Left hindlimb (tissue), 1 donor: ENCODE measurements at regions not wholly inside any gene's neighbourhood (a gene's known extent, or its start where the extent isn't known, plus 50 kb on each side); places are given as distances from the start of the nearest gene placed in this dataset.
"Not testable (repeated sequence)": the region's sequence is repeated elsewhere in the genome, so short reads cannot be mapped to it uniquely, and the experiment has no call there.

Experiments used
- DNase-seq: peaks from one replicate; pipeline ENCODE4 v3.0.0-alpha.2; 2018

DNA sequence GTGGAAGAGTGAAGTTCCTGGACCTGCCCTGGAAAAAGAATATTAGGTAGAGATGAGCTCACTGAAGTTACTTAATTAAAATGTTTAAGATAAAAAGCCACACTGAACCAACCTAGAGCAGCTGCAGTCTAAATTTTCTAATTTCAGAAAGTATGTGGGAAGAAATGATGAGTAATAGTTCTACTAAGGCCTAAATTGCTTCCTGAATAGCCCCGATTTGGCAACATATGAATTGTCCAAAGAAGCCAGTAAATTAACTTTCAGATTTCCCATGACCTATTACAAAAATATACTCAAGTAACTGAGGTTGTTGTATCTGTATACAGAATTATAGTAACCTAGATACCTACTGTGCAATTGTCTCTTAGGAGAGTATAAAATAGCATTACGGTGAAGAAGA lies 312.6 kb downstream of the IPMK start:
- DNase-seq = no peak

DNA sequence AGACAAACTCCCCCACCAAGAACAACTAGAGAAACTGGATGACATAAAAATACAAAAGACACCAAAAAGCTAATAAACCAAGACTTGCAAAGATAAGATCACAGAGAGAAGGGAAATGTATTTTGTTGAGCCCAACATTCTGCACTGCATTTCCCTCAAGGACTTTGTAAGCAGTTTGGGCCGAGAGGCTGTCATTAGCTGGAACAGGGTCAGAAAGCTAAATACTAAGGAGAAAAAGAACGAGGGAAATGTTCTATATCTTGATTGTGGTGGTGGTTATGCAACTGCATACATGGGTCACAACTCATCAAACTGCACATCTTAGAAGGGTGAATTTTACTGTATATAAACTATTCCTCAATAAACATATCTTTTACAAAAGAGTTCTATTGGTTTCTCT lies 315.0 kb downstream of the IPMK start:
- no peak for DNase-seq

DNA sequence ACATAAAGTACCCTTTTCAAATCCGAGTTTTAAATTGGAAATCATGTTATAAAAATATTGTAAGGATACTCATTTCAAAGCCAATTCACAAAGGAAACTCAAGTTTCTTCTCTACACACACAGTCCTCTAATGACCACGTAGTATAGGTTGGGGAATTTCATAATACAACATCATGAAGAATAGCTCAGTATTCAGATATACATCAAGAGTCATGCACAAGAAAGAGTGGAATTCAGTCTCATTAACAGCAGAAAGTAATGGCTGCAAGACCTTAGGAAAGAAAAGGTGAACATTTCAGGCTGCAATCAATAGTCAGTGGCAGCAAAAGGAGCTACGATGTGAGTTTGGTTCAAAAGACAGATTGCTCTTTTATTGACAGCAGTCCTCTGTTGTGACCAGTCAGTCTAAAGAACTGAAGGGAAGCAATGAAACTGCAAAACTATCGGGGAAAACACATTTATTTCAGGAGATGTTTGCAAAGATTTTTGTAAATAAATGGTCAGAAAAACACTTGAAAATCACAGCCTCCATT lies 317.2 kb downstream of the IPMK start:
- no peak for DNase-seq

DNA sequence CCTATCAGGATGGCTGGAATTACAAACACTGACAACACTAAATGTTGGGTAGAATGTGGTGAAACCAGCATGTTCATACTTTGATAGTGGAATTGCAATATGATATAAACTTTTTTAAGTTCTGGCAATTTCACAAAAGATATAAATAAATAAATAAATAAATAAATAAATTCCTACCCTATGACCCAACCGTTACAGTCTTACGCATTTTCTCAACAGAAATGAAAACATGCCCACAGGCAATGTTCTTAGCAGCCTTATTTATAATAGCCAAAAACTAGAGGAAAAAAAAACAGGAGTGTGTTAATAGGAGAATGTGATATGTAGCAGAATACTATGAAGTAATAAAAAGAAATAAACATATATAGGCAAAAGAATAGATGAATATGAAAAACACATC lies 318.9 kb downstream of the IPMK start:
- DNase-seq = no peak

DNA sequence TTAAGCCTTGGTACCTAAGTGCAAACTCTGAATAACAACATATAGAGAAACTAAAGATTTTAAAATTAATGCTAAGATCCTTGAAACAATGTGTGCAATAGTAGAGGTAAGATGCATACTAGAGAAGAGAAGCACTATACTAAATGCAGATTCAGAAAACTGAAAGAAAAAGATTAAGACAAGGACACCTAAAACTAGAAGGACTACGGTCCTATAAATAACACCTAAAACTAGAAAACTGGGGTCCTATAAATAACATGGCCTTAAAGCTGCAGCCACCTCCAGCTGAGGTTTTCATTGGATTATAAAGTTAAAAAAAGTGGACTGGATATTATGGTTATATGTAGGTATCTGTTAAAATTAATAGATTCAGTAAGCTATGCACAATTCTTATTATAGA lies 320.9 kb downstream of the IPMK start:
- no peak for DNase-seq

DNA sequence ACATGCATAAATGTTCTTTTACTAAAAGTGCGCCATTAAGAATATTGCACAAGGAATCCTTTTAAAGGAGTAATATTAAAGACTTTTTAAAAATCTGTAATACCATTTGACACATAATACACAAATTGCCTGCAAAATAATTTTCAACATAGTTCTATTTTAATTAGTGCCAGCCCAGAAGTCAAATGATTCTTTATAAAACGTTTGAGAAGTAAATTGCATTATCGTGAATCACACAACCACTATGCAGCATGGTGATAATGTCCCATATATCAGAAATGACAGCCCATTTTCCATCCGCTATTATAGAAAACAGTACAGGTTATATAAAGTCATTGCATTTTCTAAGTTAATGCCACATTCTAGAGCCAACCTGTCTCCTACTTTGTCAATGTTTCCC lies 324.0 kb downstream of the IPMK start:
- DNase-seq = no peak

DNA sequence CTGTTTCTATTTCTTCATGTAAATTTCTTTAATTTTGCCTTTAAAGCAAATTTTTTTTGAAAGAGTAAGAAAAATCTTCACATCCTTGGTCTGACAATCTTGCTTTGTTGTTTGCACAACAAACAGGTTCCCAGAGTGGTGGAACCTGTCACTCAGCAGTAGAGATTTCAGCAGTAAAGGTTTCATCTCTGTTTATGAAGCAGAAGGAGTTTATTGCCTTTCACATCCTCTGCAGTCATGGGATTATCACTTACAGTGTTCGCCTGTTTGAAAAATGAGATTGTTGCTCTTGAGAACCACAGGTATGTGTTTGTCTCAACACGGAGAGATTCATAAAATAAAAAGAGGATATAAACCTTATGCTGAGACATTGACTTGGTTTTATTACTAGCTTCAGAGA lies 342.6 kb downstream of the IPMK start:
- DNase-seq = no peak

DNA sequence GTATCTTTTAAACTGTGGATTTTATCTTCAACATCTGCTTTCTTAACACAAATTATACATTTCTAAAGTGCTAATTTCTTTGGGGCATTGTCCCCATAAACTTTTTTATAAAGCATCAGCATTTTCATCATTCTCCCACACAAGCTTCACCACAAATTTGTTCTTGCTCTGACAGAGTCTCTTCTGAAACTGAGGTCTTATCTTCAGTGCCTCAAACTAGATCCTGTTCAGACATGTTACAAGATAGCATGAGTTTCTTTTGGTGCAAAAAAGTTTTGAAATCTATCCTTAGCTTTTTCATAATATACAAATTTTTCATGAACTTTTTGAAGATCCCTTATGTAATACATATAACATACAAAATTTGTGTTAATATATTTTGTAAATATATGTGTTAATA lies 346.6 kb downstream of the IPMK start:
- DNase-seq = no peak

DNA sequence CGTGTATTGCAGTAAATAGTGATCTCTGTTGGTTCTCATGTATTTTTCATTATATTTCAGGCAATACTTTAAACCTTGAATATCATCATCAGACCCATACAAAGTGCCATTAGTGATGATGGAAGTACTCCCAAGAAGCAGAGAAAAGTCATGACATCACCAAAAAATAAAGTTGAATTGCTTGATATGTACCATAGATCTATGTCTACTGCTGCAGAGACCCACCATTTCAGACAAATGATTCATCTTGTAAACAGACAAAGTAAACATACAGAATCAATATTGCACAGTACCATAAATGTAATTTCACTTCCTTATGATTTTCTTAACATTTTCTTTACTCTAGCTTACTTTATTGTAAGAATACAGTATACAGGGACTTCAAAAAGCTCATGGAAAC lies 347.8 kb downstream of the IPMK start:
- no peak for DNase-seq

DNA sequence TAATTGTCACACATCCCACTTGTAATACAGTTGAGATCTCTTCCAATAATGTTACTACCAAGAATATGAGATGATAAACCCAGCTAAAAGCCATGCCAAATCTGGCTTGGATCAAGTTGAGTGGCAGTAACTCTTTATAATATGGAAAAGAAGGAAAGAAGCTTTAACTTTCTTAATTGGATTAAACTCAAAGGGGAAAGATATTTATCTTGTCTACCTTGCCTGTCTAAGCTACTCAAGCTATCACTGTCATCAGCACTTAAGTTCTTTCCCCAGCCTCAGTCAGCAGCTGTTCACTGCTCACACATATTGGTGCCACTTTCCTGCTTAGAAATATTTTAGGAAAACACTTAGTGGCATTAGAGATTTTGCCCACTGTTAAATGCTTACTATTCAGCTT lies 350.7 kb downstream of the IPMK start:
- DNase-seq = no peak

DNA sequence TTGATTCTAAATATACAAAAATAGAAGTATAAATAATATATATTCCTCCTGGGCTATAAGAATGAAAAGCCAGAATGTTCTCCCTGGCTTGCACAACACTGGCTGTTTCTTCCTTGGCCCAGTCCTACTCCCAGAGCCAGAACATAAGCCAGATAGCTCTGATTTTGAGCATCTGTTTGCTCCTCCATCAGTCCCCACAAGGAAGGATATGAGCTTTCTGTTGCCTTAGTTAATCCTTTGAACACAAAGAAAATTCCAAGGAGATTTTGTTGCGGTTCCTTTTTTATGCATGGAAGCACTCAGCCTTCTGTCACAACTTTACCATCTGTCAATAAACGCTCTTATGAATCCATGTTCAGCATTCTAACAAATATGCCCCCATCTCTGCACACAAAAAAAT lies 361.8 kb downstream of the IPMK start:
- no peak for DNase-seq

DNA sequence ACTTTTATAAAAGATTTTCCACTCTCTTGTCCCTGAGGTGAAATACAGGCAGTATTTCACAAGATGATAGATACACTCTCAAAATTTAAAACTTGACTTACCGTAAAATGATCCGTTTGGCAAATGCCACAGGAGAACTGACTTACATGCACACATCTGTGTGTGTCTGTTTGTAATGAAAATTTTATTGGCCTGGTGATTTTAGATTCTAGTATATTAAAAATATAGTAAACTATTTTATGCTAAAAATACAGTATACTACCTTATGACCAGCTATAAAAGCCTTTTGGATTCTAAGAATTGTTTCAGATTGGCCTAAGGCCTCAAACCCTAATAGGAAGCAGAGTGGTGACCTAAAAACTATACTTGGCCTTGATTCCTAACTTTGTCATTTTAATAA lies 362.7 kb downstream of the IPMK start:
- no peak for DNase-seq

DNA sequence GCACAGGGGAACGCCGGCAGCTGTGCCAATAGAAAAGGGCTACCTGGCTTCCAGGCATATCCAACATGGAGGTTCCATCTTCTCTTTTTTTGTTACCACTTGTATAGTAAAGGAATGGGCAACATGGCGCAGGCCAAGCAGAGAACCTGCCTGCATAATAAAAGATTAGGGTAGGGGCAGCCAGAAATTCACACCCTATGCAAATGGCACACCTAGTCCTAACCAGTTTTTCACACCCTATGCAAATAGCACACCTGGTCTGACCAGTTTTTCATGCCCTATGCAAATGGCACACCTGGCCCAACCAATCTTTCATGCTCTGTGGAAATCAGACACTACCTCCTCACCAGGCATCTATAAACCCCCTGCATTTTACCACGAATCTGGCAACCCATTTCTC lies 369.5 kb downstream of the IPMK start:
- DNase-seq = no peak

DNA sequence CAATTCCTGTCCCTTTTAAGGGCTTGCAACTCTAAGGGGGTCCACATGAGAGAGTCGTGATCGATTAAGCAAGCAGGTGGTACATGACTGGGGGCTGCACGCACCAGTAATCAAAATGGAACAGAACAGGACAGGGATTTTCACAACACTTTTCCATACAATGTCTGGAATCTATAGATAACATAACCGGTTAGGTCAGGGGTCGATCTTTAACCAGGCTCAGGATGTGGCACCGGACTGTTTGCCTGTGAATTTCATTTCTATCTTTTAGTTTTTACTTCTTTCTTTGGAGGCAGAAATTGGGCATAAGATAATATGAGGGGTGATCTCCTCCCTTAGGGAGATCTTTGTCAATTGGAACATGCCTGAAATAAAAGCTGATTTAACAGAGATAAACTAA lies 370.1 kb downstream of the IPMK start:
- no peak for DNase-seq

DNA sequence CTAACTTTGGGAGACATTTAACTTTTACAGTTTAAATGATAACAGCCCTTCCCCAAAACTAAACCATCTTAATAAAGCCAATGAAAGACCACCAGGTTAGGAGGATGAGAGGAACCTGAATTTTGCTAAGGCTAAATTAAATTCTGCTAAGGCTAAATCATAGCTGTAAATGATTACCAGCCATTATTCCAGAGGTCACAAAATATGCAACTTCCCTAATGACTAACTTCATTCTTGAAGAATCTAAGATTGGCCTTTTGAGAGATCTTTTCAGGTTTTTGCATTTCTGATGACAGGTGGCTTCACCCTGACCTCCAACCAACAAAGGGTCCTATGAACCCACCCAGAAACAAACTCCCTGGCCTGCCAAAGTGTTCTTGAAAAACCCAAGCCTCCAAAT lies 373.3 kb downstream of the IPMK start:
- DNase-seq = no peak

DNA sequence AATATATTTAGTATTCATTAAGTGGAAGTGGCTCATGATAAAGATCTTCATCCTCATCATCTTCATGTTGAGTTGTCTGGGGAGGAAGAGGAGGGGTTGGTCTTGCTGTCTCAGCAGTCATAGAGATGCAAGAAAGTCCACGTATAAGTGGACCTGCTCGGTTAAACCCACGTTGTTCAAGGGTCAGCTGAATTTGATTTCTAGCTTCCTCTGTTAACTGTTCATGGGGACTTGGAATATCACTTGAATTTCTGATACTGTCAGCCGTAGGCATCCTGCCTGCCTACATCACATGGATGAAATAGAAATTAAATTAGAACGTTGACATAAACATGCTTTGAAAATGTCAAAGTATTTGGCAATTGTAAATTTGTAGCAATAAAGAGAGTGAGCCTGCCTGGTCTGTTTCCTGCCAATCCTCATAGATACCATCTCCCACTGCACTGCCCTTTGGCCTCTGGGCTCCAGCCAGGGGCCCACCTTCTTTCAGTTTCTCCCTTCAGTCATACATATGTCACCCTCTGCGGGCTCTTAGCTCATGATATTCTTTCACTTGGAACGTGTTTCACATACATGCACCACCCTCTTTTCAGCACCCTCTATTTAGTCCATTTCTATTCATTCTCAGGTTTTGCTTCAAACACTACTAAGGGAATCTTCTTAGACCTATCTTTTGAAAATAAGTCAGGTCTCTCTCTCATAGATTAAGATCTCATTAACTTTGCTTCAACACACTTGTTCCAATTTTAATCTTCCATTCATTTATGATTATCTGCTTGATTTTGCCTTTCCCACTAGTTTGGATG lies 376.3 kb downstream of the IPMK start:
- DNase-seq = no peak

DNA sequence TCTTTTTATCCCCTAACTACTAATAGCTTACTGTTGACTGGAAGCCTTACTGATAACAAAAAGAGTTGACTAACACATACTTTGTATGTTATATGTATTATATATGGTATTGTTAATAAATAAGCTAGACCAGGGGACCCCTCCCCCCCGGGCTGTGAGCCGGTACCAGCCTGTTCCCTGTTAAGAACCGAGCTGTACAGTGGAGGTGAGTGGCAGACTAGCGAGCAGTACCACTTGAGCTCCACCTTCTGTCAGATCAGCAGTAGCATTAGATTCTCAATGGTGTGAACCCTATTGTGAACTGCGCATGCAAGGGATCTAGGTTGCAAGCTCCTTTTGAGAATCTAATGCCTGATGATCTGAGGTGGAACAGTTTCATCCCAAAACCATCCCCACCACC lies 377.0 kb downstream of the IPMK start:
- no peak for DNase-seq

DNA sequence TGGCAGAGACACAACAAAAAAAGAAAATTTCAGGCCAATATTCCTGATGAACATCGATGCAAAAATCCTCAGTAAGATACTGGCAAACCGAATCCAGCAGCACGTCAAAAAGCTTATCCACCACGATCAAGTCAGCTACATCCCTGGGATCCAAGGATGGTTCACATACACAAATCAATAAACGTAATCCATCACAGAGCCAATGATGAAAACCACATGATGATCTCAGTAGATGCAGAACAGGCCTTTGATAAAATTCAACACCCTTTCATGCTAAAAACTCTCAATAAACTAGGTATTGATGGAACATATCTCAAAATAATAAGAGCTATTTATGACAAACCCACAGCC lies 382.1 kb downstream of the IPMK start:
- not testable (repeated sequence) for DNase-seq

DNA sequence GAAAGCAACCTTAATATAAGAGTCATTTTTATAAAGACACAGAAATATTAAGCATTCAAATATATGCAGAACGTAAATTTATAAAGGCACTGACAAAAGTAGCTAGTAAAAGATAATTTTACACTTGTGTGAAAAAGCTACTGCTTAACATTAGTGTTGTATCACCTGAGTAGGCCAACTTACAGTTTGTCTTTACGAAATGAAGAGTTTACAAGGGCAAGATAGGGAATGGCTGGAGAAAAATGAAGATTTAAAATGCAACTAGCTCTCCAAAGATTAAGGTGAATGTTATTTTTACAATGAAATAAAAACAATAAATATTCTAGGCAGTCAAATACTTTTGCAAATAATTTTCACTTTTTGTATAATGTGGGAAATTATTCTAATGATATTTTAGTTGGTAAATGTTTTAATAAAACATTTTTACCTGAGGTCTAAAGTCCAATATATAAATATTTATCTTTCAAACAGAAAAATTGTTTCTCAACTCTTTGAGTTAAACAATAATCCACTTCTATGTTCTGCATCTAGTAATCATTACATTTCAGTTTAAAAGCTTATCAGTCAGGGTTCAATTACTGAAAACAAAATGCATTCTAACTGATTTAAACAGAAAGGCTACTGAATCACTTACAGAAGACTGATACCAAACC lies 382.6 kb downstream of the IPMK start:
- no peak for DNase-seq

DNA sequence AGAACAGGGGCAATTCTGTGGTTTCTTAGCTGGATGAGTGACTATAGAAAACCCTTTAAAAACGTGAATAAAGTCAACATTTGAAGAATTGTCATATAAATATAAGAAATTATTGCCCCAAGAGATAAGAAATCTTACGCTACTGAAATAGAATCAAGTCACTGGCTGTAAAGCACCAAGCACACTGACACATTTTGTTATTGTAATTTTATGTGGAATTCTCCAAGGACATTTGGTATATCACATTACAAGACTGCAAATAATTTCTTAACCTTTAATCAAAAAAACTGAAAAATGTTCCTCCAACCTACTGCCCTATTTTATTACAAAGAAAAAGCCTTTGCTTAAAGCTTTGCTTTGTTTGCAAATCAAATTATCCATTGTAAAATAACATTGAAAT lies 383.3 kb downstream of the IPMK start:
- DNase-seq = no peak

DNA sequence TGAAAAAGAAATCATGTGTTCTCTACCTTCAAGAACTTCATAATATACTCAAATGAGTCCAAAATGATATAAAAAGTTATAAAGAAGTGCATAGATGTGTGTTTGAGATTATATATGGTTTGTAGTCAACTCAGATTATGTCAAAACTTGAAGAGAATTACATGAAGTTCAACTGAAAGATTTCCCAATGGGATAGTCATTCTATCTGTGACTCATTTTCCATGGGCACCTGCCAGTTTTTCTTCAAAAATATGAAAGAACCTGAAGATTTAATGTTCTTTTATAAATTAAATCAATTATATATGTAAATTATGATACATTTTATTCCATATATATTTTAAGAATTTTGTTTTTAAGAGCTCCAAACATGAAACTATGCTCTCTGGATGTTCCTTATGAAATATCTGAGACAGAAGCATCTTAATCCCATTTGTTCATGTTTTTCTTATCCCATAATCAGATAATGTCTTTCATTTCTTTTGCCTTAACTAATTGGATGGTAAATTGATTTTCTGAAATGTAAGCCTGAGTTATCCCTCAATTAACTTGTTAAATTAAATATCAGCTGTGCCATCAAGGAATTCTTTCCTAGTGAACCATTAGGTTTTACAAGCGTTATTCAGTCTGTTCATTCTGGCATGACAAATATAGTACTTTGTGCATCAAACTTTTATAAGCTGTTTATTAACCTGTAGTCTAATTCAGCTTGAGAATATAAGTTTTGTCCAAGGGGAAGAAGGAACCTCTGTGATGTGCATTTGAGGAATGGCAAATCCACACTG lies 387.1 kb downstream of the IPMK start:
- no peak for DNase-seq

DNA sequence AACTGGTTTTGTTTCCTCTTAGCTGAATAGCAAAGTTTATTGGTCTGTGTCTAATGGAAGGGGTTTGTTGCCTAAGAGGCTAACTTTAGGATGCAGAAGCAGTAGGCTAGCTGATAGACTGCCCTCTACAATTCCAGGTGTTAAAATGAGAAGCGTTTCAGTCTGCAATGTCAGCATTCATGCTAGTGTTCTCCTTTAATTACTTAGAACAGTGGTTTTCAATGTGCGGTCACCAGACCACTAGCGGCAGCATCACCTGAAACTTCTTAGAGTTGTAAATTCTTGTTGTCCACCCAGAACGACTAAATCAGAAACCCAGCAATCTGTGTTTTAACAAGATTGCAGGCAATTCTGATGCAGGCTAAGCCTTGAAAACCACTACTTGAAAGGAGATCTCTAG lies 392.9 kb downstream of the IPMK start:
- DNase-seq = no peak

DNA sequence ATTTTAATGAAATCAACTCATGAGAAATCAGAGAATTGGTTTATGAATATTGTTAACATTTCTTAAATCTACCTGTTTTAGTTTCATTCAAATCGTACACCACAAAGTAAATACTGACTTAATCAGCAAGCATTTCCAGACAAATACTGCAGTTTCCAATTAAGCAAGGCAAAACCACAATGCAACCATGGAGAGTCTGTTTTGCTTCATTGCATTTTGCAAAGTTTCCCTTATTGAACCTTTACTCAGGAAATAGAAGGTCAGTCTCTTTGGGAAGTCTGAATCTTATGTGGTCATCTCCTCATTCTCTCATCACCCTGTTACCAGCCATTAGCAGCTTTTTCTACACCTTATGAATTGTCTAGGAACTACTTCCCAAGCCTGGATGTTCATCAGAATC lies 400.5 kb downstream of the IPMK start:
- DNase-seq = no peak
